Esophagus squamous epithelium (tissue), 4 donors: ENCODE measurements at regions not wholly inside any gene's neighbourhood (a gene's known extent, or its start where the extent isn't known, plus 50 kb on each side); places are given as distances from the start of the nearest gene placed in this dataset.

ENCODE experiments used
- CTCF ChIP-seq, 6 experiments: fragments of 450-650 bp in 4 of 6; fragments of 200-600 bp in 2 of 6; sonication (generic) in 2 of 6; IDR thresholded peaks; one replicate each; pipeline ENCODE4 v1.5.1; 2016 to 2019; ENCODE audit warnings: antibody characterized with exemption in 6 of 6, mild to moderate bottlenecking in 4 of 6, moderate library complexity in 4 of 6
- POLR2A ChIP-seq, 4 donors: fragments of 450-650 bp; IDR thresholded peaks; one replicate each; pipeline ENCODE4 v1.6.1; 2017; ENCODE audit warnings: antibody characterized with exemption in 4 of 4, mild to moderate bottlenecking in 4 of 4, moderate library complexity in 3 of 4

DNA sequence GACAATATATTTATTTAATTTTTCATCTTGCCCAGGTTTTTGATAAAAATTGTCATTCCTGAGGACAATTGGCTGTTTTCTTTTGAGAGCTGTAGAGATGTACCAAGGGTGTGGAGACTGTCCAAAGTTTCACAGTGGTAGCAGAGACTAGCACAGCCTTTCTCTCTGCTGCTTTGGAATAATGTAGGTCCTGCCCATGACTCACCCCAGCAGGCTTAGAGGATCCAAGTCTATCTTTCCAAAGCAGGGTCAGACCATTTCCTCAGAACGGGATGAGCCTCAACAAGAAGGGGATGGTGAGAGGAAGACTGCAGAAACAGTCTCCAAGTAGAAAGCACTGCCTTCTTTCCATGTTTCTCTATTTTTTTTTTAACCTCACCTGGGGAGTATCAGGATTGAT, 131.5 kb upstream of the RPL34 start:
- no peak for TF ChIP-seq CTCF (IDR thresholded peaks at IDR 0.05)
- no peak for TF ChIP-seq POLR2A (IDR thresholded peaks at IDR 0.05)
